Epithelial cell of prostate (primary cell): ENCODE measurements at regions not wholly inside any gene's neighbourhood (a gene's known extent, or its start where the extent isn't known, plus 50 kb on each side); places are given as distances from the start of the nearest gene placed in this dataset.
A peak's percentile ranks its signal among the peaks of the same experiment; 100 is the strongest.

Experiments
- DNase-seq: peaks from one replicate; pipeline ENCODE4 v3.0.0-alpha.2; 2011; ENCODE audit warnings: low read depth, low spot score
- H3K27ac ChIP-seq: fragments of 450-650 bp; 2 replicates; pipeline ENCODE4 v1.5.1; 2017; ENCODE audit warnings: mild to moderate bottlenecking

DNA sequence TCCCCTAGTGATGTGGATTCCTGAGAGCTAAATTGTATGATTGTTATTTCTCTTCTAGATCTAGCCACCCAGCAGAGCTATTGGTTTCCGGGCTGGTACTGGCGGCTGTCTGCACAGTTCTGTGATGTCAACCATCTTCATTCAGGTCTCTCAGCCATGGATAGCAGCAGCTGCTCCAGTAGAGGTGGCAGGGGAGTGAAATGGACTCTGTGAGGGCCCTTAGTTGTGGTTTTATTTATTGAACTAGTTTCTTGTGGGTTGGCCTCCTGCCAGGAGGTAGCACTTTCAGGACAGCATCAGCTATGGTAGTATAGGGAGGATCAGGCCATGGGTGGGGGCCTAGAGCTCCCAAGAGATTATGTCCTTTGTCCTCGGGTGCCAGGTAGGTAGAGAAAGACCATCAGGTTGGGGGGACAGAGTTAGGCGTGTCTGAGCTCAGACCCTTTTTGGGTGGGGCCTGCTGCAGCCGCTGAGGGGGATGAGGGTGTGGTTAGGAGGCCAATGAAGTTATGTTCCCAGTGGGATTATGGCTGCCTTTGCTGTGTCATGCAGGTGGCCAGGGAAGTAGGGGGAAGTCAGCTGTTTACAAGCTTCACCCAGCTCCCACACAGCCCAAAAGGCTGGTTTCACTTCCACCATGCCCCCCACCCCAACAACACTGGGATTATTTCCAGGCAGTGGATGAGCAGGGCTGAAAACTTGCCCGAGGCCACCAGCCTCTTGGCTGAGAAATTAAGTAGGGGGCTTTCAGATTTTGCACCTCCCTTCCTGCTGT lies 55.1 kb upstream of the RGS4 start:
- no peak overlapping the region for H3K27ac ChIP-seq
- no peak for DNase-seq

- DNase-seq: no peak
- H3K27ac ChIP-seq: no peak overlapping the region
Measured at GRCh38 chr1:163006051-163006834, 62.9 kb upstream of the RGS4 start.

DNA sequence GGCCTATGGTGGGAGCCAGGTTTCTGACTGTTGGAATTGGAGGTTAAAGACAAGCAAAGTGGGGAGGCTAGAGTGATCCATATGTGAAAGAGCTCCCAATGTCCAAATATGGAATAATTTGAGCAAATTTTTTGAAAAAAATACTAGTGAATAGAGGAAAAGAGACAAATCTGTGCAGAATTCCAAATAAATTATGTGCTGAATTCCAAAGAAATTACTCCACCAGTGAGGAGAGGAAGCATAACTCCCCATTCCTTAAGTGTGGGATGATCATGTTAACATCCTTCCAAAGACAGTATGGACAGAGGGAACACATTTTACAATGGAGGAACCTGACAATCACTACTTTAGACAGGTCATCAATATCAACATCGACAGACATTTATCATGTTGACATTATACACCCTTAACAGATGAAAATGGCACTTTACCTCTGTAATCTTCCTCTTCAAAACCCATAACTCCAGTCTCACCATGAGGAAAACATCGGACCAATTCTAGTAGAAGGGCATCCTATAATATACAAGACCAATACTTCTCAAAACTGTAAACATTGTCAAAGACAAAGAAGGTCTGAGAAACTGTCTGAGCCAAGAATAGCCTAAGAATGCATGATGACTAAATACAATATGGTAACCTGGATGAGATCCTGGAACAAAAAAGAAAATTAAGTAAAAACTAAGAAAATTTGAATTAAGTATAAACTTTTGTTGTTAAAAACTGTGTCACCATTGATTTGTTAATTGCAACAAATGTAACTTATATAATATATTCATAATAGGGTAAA lies 71.5 kb upstream of the RGS4 start:
- H3K27ac ChIP-seq: no peak overlapping the region
- no peak for DNase-seq

DNA sequence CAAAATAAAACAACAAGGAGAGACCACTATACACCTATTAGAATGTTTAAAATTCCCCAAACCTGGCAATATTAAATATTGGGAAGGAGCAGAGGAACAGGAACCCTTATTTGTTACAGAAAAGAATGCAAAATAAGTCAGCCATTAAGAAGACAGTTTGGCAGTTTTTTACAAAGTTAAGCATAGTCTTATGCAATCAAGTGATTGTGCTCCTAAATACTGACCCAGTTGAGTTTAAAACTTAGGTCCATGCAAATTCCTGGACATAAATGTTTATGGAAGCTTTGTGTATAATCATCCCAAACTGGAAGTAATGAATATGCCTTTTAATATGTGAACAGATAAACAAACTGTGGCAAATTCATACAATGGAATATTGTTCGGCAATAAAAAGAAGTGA lies 72.9 kb upstream of the RGS4 start:
- no peak overlapping the region for H3K27ac ChIP-seq
- DNase-seq: no peak

DNA sequence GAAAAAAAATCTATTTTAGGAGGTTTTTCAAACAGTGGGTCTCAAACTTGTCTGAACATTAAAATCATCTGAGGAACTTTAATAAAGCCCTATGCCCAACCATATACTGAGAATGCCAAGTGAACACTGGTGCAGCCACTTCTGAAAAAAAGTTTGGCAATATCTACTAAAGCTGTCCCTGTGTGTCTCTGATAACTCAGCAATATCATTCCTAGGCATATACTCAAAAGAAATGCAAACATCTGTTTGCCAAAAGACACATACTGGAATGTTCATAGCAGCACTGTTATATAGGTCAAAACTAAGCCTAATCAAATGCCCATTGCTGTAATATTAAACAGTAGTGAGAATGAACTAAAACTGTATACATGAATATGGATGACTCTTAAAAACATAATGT lies 74.2 kb upstream of the RGS4 start:
- no peak overlapping the region for H3K27ac ChIP-seq
- DNase-seq: no peak

DNA sequence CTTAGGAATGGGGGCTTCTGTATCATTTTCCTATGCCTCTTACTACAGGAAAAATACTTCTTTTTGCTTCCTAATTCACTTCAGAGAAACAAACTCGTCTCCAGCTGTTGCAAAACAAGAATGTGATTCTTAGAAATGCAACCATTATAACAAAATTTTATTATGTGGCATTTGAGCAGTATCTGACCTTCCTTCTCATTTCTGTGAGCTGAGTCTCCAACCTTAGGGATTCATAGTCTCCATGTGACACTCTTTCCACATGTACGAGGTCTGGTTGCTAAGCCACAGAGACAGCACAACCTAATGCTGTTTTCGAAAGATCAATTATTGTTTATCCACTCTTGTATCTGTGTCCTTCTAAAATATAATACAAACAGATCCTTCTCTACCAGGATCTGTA lies 75.3 kb upstream of the RGS4 start:
- H3K27ac ChIP-seq: no peak overlapping the region
- DNase-seq: no peak

GRCh38 chr1:162992945-162993344 lies 76.2 kb upstream of the RGS4 start:
- H3K27ac ChIP-seq: no peak overlapping the region
- DNase-seq: no peak

DNA sequence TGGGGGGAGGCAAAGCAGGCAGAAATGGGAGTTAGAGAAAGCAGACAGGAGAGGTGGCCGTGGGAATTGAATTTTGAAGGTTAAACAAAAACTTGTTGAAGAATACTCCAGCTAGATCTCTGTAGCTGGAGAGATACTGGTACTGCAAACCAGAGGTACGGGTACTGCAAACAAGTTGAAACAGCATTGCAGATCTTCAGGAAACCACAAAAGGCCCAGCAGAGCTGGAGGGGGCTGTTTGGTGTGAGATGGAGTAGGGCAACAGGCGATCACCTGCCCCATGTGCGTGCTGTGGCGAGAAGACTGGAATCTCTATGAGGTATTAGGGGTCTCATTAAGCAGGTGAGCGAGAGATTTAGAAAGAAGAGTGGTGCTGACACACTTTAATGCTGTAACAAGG lies 77.7 kb upstream of the RGS4 start:
- DNase-seq: no peak
- no peak overlapping the region for H3K27ac ChIP-seq

DNA sequence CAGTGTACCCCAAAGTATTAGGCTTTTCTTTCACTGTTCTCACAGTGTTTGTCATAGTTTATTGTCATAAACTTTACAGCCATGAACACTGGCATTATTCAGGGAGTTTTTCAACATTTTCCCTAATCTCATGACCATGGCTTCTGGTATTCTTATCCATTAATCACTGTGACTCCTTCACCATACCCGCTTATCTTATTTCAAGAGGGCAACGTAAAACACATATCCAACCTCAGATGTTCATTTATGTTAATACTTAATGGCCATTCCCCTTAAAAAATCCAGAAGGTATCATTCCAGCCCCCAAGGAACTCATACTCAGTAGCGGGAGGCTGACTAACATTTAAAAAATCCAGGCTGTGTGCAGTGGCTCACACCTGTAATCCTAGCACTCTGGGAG lies 78.5 kb upstream of the RGS4 start:
- DNase-seq: no peak
- H3K27ac ChIP-seq: no peak overlapping the region

- no peak for DNase-seq
- no peak overlapping the region for H3K27ac ChIP-seq
Measured at GRCh38 chr1:162988869-162989268, 80.3 kb upstream of the RGS4 start.

DNA sequence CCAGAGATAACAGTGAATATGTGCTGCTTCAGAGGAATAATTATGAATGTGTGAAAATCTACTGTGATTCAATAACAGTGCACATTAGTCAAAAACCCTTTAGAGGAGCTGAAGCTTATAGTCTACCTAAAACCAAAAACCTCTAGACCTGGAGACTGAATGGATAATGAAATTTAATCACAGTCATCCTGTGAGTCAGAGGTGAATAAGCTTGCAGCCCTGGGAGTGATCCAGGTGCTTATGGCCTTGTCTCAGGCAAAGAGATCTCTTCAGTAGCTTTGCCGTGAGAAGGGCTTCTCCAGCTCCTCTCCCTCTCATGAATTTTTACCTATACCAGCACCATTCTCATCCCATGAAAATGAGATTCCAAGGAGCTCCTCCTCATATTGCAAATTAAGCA lies 81.3 kb upstream of the RGS4 start:
- peak; percentile 70 for DNase-seq
- H3K27ac ChIP-seq: no peak overlapping the region

GRCh38 chr1:162985816-162986435 lies 83.2 kb upstream of the RGS4 start:
- no peak for DNase-seq
- no peak overlapping the region for H3K27ac ChIP-seq

- peak overlapping the region; percentile 57 for H3K27ac ChIP-seq
- DNase-seq: peak; percentile 43
Measured at GRCh38 chr1:162984699-162985098, 84.5 kb upstream of the RGS4 start.

- no peak for DNase-seq
- peak overlapping the region; percentile 57 for H3K27ac ChIP-seq
Measured at GRCh38 chr1:162983671-162984425, 85.3 kb upstream of the RGS4 start.

DNA sequence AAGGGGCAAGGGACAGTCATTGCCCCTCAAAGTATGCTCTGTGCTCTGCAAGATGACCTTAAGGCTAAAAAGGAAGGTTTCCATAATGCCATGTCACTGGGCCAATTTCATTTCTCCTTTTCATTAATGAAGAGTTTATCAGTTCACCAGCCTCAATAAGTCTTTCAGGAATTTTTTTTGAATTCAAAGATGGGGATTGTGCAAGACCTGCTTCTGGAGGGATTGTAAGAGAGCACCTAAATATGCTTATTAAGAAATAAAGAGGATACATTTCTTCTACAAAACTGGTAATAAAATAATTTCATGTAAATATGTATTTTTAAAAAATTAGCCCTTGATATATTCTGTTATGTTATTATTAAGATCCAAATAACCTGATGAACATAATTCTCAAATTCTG lies 86.8 kb upstream of the RGS4 start:
- no peak overlapping the region for H3K27ac ChIP-seq
- no peak for DNase-seq

DNA sequence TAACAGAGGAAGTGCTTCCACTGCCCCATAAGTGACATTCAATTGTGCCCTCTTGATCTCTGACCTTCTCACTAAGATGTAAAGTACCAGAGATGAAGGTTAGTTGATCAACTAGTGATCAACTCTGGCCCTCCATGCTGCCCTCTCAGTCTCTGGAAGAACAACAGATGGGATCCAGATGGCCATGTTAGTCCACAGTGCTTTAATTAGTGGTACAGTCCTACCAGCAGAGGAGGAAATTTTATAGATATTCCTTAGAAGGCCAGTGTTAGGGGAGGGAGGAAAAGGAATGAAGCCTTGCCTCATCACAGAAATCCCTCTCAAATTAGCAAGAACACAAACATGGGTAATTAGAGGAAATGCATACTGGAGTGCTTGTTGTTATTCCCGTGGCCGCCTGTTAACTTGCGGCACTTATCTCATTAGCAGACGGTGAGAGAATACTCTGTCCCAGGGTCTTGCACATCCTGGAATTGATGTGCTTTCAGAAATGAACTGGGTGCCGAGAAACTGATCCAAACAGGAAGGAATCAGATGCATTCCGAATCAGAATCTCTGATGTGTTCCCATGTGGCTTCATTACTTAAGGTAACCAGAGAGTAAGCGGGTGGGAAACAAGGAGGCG lies 91.1 kb upstream of the RGS4 start:
- H3K27ac ChIP-seq: no peak overlapping the region
- DNase-seq: no peak

DNA sequence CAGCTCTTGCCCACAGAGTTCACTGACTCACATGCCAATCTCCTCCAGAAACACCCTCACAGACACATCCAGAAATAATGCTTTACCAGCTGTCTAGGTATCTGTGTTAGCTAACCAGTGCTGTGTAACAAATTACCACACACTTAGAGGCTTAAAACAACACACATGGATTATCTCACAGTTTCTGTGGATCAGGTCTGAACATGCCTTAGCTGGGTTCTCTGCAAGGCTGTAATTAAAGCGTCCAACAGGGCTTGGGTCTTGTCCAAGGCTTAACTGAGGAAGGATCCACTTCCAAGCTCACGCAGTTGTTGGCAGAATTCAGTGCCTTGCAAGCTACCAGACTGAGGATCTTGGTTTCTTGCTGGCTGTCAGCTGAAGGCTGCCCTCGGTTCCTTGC lies 92.5 kb upstream of the RGS4 start:
- peak; percentile 26 for DNase-seq
- no peak overlapping the region for H3K27ac ChIP-seq

DNA sequence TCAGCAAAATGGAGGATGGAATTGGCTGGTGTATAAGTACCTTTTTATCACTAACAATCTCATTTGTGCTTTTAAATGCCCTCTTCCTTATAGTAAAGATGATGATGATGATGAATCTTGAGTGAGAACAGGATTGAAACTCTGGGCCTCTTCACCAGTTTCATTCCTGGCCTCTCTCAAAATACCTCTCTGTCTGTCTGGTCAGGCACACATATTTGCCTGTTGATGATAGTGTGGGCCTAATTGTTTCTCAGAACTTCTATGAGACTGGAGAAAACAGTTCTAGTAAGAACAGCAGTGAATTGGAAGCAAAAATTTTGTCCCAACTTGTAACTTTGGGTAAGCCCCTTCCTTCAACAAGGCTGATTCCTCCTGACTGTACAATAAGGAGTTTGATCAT lies 94.4 kb upstream of the RGS4 start:
- DNase-seq: no peak
- H3K27ac ChIP-seq: no peak overlapping the region

GRCh38 chr1:162973381-162973795 lies 95.8 kb upstream of the RGS4 start:
- DNase-seq: no peak
- no peak overlapping the region for H3K27ac ChIP-seq
